GM18499 (cell line): ENCODE measurements at regions not wholly inside any gene's neighbourhood (a gene's known extent, or its start where the extent isn't known, plus 50 kb on each side); places are given as distances from the start of the nearest gene placed in this dataset.
"Not testable (repeated sequence)": the region's sequence is repeated elsewhere in the genome, so short reads cannot be mapped to it uniquely, and the experiment has no call there.

Experiments used
- ATAC-seq: cut with Tn5 transposase; IDR thresholded peaks from one replicate; pipeline ENCODE4 v1.9.1; 2021; ENCODE audit warnings: moderate number of reproducible peaks; ENCODE audit not compliant: insufficient read depth, unreplicated experiment

DNA sequence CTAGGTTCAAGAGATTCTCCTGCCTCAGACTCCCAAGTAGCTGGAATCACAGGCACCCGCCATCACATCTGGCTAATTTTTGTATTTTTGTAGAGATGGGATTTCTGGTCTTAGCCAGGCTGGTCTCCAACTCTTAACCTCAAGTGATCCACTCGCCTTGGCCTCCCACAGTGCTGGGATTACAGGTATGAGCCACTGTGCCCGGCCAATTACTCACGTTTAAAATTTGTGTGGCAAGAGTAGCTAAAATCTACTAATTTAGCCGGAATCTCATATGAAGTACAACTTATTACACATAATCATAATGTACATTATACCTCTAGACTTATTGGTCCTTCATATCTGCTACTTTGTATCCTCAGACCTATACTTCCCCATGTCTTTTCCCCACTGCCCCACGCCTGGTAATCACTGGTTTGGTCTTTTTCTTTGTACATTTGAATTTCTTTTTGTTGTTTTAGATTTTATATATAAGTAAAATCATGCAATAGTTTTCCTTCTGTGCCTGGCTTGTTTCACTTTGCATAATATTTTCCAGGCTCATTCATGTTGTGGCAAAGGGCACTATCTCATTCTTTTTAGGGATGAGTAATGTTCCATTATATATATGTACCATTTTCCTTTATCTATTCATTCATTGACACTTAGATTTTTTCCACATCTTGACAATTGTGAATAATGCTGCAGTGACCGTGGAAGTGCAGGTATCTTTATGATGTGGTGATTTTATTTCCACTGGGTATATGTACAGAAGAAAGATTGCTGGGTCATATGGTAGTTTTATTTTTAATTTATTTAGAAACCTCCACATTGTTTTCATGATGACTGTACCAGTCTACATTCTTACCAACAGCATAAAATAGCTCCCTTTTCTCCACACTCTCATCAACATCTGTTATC is 605.0 kb upstream of the CBLB start:
- no peak for ATAC-seq

DNA sequence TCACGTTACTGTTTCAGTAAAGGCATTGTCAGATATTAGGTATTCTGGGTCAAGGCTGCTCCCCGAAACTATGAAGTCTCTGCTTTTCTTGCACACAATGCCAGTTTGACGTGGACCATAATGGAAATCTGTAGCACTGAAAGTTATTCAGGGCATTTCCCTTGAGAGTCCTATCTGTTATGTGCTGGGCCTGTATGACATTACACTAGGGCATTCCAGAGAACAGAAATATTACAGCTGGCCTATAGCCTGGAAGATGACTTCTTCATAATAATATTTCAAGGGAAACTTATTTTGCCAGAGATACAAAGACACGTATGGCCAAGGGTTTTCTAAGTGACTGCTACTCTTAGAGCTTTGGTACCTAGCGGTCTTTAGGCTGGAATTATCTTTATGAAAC is 613.6 kb upstream of the CBLB start:
- ATAC-seq, result no peak

DNA sequence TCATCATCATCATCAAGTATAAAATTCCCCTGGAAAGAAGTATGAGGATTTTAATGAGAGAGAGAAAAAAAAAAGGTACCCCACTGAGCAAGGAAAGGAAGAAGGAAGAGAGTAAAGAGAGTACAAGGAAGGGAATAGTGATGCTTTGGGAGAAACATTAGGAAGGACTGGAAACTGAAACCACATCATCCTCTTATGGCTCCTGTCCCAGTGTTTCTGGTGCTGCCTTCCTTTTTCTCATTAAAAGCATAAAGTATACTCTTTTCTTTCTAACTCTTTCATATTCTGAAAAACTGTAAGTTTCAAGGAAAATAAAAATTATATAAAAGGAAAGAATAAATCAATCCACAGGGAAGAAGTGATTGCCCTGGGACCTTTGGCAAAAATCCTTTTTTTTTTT is 616.4 kb upstream of the CBLB start:
- ATAC-seq, result no peak

DNA sequence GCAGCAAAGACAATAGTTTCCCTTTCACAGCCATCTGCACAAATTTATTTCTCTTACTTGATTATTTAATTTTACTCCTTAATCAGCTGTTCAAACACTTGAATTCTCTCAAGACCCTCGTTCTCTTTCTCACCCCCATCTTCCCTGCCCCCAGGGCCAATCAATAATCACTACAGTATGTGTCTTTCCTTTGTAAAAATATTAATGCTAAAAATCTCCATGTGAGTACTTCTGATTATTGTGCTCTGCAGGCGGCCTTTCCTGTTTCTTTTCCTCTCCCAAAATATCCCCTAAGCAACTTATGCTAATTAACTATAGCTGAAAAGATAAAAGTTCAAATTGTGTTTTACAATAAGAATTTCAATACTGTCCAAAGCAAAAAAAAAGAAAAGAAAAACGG is 617.0 kb upstream of the CBLB start:
- ATAC-seq, result no peak

DNA sequence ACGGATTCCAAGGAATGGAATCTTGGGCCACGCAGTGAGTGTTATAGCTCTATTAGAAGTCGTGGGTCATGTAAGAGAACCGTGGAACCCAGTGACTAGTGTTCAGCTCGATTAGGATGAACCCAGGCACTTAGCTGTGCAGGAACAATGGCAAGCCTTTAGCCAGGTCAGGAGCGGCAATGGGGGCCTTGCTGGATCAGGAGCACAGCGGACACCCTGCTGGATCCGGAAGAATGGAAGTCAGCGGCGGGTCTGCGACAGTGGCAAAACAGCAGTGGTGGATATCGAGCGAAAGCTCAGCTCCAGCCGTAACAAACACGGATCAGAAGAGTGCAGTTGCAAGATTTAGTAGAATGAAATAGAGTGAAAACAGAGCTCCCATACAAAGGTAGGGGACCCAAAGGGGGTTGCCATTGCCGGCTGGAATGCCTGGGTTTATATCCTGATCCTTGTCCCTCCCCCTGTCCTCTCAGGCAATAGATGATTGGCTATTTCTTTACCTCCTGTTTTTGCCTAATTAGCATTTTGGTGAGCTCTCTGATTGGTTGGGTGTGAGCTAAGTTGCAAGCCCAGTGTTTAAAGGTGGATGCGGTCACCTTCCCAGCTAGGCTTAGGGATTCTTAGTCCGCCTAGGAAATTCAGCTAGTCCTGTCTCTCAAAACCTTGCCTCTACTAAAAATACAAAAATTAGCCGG is 618.3 kb upstream of the CBLB start:
- not testable (repeated sequence) for ATAC-seq

DNA sequence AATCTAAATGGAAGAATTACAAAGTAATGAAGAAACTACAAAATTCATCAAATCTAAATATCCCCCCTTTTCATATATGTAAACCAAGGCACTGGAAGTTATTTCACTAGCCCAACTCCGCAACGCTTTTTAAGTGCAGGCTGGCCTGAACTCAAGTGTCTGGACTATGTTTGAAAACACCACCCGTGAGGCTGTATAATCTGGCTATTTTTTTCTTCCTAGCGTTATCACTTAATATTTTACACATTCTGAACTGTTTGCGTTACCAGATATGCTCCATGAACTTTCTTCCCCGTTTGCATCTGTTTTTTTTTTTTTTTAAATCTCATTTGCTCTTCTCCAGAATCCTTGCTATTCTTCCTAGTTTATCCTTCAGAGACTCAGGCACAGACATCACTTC is 619.5 kb upstream of the CBLB start:
- no peak for ATAC-seq

DNA sequence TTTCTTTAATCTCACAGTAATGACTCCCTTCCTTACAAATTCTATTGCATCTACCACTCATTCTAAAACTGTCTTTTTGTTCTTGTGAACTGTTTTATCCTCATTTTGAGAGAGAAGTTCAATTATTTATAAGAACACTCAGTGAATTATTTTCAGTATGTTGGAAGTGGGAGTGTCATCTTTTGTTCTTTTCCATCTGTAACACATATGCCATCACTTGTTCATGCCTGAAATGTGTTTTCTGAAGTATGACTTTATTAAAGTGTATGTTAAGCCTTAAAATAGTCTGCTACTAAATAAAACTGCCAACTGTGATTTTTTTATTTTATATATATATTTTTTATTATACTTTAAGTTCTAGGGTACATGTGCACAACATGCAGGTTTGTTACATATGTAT is 623.0 kb upstream of the CBLB start:
- no peak for ATAC-seq

DNA sequence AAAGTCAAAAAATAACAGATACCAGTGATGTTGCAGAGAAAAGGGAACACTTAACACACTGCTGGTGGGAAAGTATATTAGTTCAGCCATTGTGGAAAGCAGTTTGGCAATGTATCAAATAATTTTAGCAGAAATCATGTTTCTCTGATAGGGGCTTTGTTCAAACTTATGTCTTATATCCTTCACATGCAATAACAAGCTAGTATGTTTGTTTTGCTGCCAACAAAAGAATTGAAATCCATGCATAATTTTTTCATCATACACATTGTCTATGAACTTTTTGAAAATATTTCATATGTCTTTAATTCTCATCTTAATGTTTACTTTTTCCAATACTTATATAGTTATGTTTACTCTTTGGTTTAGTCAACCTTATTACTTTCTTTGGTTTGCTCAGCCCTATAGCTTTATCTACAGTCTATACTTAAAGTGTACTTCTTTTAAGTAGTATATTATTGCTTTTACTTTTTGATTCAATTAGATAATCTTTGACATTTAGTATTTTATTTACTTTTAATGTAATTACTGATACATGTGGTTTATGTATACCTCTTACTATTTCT is 639.6 kb upstream of the CBLB start:
- ATAC-seq, result no peak

DNA sequence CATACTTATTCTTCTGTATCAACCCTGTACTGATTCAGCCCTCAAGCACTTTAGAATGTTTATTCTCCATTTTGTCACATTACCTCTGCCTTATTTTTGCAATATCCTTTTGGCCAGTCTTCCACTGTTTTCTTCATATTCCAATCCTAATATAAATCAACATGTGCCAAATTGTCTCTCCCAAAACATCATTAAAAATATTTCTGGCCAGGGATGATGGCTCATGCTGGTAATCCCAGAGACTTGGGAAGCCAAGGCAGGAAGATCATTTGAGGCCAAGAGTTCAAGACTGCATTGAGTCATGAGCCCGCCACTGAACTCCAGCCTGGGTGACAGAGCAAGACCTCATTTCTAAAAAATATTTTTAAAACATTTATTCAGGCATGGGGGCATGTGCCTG is 641.4 kb upstream of the CBLB start:
- ATAC-seq, result no peak

DNA sequence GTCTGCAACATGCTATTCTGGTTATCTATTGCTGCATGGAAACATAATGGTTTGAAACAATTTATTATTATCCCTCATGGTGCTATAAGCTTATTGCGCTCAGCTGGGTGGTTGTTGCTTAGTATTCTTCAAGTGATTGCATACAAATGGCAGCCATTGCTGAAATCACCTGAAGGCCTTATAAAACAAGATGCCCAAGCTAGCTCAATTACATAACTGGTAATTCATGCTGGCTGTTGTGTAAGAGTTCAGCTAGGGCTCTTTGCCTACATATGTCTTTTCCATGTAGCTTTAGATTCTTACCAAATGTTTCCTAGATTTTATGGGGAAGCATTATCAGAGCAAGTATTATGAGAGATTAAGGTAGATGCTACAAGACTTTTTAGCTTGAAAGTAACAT is 644.0 kb upstream of the CBLB start:
- ATAC-seq, result no peak

DNA sequence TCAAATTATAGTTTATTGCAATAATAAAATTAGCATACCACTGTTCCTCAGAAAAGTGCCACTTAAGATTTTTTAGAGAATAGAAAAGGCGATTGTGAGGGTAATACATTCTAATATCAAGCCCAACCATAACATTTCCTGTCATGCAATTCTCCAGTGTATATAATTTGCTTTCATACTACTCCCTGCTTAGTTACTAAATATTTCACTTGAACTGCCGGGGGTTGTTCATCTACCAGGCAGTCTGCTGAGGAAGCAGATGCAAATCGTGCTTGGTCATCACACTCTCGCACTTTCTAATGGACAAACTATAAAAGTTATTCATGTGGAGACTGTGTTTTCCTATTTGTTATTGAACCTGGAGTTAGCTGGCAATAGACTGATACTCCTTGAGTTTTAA is 645.6 kb upstream of the CBLB start:
- ATAC-seq, result no peak

DNA sequence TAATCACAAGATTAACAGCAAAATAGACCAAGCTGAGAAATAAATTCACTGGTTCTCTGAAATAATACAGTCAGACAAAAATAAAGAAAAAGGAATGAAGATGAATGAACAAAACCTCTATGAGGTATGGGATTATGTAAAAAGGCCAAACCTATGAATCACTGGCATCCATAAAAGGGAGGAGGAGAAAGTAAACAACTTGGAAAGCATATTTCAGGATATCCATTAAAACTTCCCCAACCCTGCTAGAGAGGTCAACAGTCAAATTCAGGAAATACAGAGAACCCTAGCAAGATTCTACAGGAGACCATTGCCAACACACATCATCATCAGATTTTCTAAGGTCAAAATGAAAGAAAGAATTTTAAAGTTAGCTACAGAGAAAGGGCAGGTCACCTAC is 649.7 kb upstream of the CBLB start:
- no peak for ATAC-seq

DNA sequence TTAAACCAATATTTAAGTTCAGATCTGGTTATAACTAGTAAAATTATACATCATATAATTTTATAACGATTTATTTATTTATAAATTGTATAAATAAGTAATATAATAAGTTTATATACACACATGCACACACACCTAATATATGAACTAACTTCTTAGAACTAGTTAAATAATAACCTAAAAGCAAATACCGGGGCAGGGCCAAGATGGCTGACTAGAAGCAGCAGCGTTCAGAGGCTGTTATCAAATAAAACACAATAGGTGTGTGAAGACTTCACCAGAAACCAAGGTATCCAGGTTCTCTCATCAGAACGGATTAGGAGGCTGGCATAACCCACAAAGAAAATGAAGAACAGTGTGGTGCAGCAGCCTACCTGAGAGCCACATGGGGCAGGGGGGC is 653.6 kb upstream of the CBLB start:
- no peak for ATAC-seq

DNA sequence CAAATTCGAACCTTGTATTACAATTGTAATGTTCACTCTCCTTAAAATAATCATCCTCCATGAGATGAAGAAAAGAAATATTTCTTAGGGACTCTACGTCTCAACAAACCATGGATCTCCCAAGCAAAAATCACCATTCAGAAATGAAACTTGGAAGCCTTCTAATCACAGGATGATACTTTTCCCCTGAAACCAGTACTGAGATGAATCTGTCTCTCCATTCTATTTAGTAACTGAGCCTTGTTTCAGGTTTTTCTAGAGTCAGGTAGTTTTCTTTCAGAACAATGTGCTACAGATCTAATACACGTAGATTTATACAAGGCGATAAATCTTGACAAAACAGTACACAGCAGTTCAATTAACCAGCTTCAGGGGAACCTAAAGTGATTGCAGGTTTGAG is 660.1 kb upstream of the CBLB start:
- ATAC-seq, result no peak

DNA sequence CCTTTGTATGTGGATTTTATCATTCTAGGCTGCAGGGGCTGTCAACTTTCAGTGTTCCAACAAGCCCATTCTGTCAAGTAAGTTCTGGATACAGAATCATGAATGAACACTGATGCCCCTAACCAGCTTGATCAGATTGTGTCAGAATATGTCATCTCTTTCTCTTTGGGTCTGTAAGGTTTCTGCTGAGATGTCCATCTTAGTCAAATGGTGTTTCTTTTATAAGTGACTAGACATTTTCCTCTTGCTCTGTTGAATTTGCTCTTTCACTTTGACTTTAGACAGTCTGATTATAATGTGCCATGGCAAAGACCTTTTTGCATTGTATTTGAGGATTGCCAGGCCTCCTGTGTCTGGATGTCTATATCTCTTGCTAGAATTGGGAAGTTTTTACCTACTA is 660.9 kb upstream of the CBLB start:
- no peak for ATAC-seq

DNA sequence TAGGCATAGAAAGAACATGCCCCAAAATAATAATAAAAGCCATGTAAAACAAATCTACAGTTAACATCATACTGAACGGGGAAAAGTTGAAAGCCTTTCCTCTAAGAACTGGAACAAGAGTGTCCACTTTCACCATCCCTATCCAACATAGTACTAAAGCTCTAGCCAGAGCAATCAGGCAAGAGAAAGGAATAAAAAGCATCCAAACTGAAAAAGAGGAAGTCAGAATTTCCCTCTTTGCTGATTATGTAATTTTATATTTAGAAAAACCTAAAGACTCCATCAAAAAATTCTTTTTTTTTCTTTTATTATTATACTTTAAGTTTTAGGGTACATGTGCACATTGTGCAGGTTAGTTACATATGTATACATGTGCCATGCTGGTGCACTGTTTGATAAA is 661.6 kb upstream of the CBLB start:
- no peak for ATAC-seq

DNA sequence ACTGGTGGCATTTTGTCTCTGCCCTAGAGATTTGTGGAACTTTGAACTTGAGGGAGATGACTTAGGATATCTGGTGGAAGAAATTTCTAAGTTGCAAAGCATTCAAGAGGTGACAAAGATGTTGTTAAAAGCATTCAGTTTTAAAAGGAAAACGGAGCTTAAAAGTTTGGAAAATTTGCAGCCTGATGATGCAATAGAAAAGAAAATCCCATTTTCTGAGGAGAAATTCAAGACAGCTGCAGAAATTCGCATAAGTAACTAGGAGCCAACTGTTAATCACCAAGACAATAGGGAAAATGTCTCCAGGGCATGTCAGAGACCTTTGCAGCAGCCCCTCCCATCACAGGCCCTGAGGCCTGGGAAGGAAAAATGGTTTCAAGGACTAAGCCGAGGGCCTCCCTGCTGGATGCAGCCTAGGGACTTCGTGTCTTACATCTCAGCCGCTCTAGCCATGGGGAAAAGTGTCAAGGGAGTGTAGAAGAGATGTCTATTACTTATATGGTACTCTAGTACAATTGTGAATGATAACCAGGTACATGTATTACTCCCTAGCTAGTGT is 663.0 kb upstream of the CBLB start:
- ATAC-seq, result not testable (repeated sequence)

DNA sequence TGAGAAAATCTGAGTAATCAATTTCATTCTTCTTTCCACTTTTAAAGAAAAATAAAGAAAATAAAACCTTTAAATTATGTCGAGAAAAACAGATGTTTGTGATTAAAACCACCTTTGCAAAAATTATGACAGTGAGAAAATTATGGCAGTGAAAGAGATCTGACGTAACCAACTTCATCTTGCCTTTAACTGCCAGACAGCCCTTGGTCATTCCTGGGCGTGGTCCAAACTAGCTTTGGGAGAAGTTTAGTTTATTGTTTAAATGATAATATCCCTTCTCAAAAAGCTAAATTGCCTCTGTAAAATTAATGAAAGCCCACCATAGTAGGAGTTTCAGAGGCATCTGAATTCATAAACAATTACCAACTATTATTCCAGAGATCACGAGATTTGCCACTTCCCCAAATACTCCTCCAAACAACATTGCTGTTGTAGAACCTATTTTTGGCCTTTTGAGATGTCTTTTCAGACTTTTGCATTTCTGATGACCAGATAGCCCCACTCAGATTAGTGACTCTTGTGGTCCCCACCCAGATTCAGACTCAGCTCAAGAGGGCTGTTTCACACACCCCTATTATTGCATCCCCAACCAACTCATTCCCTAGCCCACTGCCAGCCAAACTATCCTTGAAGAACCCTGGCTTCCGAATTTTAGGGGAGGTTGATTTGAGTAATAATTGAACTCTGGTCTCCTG is 664.4 kb upstream of the CBLB start:
- ATAC-seq, result no peak

DNA sequence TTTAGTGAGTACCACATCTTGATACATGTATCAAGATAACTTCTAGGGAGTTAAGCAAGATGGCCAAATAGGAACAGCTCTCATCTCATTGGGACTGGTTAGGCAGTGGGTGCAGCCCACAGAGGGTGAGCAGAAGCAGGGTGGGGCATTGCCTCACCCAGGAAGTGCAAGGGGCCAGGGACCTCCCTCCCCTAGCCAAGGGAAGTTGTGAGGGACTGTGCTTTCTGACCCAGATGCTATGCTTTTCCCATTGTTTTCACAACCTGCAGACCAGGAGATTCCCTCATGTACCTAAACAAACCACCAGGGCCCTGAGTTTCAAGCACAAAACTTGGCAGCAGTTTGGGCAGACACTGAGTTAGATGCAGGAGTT is 665.0 kb upstream of the CBLB start:
- ATAC-seq, result no peak

DNA sequence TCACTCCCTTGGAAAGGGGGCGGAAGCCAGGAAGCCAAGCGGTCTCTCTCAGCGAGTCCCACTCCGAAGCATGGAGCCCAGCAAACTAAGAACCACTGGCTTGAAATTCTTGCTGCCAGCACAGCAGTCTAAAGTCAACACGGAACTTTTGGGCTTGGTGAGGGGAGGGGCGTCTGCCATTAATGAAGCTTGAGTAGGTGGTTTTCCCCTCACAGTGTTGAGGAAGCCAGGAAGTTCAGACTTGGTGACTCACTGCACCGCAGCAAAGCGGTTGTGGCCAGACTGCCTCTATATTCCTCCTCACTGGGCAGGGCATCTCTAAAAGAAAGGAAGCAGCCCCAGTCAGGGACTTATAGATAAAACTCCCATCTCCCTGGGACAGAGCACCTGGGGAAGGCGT is 665.4 kb upstream of the CBLB start:
- no peak for ATAC-seq

DNA sequence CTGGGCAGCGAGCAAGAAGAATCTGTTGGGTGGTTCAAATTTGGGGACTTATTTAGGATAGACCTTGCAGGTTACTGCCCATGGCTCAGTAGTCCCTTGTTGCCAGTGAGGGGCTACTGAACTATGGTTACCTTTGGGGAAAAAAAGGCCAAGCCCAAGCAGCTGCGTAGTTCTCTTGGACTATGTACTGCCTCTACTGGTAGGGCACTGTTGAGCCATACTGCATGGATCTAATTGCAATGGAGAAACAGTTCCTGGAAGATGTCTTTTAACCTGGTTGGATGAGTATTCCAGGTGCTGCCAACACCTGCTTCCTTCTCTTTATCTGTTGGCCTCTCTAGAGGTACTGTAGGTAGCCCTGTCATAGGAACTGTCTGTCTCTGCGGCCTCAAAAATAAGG is 671.9 kb upstream of the CBLB start:
- ATAC-seq, result no peak
